ENCODE measurements at regions not wholly inside any gene's neighbourhood (a gene's known extent, or its start where the extent isn't known, plus 50 kb on each side); places are given as distances from the start of the nearest gene placed in this dataset.

DNA sequence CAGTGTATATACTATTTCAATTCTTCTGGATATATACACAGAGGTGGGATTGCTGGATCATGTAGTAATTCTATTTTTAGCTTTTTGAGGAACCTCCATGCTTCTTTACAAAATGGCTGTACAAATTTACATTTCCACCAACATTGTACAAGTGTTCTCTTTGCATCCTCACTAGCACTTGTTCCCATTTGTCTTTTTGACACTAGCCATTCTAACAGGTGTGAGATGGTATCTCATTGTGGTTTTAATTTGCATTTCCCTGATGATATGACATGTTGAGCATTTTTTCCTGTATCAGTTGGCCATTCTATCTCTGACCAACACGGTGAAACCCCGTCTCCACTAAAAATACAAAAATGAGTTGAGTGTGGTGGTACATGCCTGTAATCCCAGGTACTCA, 68.1 kb upstream of the PMEPA1 start:
- TF ChIP-seq EP300 (IDR thresholded peaks at IDR 0.05), result no peak
- TF ChIP-seq, protein P1, sequence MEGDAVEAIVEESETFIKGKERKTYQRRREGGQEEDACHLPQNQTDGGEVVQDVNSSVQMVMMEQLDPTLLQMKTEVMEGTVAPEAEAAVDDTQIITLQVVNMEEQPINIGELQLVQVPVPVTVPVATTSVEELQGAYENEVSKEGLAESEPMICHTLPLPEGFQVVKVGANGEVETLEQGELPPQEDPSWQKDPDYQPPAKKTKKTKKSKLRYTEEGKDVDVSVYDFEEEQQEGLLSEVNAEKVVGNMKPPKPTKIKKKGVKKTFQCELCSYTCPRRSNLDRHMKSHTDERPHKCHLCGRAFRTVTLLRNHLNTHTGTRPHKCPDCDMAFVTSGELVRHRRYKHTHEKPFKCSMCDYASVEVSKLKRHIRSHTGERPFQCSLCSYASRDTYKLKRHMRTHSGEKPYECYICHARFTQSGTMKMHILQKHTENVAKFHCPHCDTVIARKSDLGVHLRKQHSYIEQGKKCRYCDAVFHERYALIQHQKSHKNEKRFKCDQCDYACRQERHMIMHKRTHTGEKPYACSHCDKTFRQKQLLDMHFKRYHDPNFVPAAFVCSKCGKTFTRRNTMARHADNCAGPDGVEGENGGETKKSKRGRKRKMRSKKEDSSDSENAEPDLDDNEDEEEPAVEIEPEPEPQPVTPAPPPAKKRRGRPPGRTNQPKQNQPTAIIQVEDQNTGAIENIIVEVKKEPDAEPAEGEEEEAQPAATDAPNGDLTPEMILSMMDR (IDR thresholded peaks at IDR 0.05), result no peak

Measured in tibial nerve (tissue), 4 donors.